Upper lobe of left lung (tissue), 4 donors: ENCODE measurements at regions not wholly inside any gene's neighbourhood (a gene's known extent, or its start where the extent isn't known, plus 50 kb on each side); places are given as distances from the start of the nearest gene placed in this dataset.

ENCODE experiments used
- POLR2A ChIP-seq, 4 donors: fragments of 450-650 bp; IDR thresholded peaks; one replicate each; pipeline ENCODE4 v1.5.1; 2016 to 2017; ENCODE audit warnings: antibody characterized with exemption in 4 of 4, mild to moderate bottlenecking in 2 of 4
- POLR2AphosphoS5 ChIP-seq, 2 donors: sonication (generic); formaldehyde crosslinking; IDR thresholded peaks; one replicate each; pipeline ENCODE4 v1.5.1; 2017; ENCODE audit warnings: antibody characterized with exemption in 2 of 2

- TF ChIP-seq POLR2AphosphoS5 (IDR thresholded peaks at IDR 0.05) (no peak), POLR2A (IDR thresholded peaks at IDR 0.05) (no peak)
These were observed 523.9 kb downstream of the CETN3 start for GRCh38 chr5:89885670-89886069.
